Osteocyte (in vitro differentiated cells): ENCODE measurements at regions not wholly inside any gene's neighbourhood (a gene's known extent, or its start where the extent isn't known, plus 50 kb on each side); places are given as distances from the start of the nearest gene placed in this dataset.

Experiments
- DNase-seq: peaks from one replicate; pipeline ENCODE4 v3.0.0; 2021; ENCODE audit warnings: mixed read lengths; ENCODE audit not compliant: unreplicated experiment; ENCODE audit errors: extremely low spot score
- H3K27ac Mint-ChIP-seq: one replicate; pipeline ENCODE4 v1.8.0; 2021; ENCODE audit warnings: mild to moderate bottlenecking, mixed read lengths; ENCODE audit not compliant: unreplicated experiment
- H3K27me3 Mint-ChIP-seq: one replicate; pipeline ENCODE4 v1.8.0; 2021; ENCODE audit warnings: mixed read lengths; ENCODE audit not compliant: unreplicated experiment
- H3K36me3 Mint-ChIP-seq: one replicate; pipeline ENCODE4 v1.8.0; 2021; ENCODE audit warnings: mixed read lengths; ENCODE audit not compliant: unreplicated experiment
- H3K4me1 Mint-ChIP-seq: one replicate; pipeline ENCODE4 v1.8.0; 2021; ENCODE audit warnings: mixed read lengths; ENCODE audit not compliant: unreplicated experiment
- H3K4me3 Mint-ChIP-seq: one replicate; pipeline ENCODE4 v1.8.0; 2021; ENCODE audit warnings: mild to moderate bottlenecking, moderate library complexity, mixed read lengths; ENCODE audit not compliant: unreplicated experiment
- H3K9me3 Mint-ChIP-seq: one replicate; pipeline ENCODE4 v1.8.0; 2021; ENCODE audit warnings: mixed read lengths; ENCODE audit not compliant: unreplicated experiment
- TF ChIP-seq, protein P1 (sequence below): fragments of 200-600 bp; sonication (generic); IDR thresholded peaks from 2 replicates; pipeline ENCODE4 v1.5.0; 2021; ENCODE audit warnings: antibody characterized with exemption, mild to moderate bottlenecking, moderate library complexity

DNA sequence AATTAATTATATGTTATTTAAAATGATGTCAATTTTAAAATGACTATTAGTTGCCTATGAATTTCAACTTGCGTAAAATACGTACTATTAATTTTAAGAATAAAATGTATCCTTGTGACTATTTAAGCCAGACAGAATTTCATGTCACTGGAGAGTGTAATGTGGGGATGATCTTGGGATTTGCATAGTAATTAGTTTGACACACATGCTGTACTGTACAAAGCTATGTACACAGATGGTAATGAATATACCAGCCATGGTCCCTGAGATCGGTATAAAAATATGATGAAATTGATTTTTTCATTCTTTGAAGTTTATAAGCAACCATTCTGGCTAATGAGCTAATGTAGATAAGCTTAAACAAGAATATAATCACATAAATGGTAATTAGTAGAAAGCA lies 134.4 kb upstream of the ROBO1 start:
- TF ChIP-seq, protein P1, sequence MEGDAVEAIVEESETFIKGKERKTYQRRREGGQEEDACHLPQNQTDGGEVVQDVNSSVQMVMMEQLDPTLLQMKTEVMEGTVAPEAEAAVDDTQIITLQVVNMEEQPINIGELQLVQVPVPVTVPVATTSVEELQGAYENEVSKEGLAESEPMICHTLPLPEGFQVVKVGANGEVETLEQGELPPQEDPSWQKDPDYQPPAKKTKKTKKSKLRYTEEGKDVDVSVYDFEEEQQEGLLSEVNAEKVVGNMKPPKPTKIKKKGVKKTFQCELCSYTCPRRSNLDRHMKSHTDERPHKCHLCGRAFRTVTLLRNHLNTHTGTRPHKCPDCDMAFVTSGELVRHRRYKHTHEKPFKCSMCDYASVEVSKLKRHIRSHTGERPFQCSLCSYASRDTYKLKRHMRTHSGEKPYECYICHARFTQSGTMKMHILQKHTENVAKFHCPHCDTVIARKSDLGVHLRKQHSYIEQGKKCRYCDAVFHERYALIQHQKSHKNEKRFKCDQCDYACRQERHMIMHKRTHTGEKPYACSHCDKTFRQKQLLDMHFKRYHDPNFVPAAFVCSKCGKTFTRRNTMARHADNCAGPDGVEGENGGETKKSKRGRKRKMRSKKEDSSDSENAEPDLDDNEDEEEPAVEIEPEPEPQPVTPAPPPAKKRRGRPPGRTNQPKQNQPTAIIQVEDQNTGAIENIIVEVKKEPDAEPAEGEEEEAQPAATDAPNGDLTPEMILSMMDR = no peak

DNA sequence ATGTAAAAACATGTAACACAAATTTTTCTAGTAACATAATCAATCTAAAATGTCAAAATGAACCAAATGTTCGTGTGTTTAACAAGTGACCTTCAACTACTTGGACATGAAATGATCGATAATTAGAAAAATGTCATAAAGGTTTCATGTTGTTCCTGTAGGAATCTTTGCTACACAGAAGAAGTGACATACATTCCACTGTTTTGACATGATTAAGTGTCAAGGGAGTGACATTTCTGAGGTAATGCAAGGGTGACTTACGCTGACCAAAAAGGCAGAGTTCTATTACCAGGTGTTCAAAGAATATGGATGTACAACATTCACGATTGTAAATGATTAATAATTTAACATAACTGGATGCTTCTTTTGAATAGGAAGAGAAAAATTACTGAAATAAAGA lies 131.1 kb upstream of the ROBO1 start:
- no peaks in the 10 kb centered on the region for H3K9me3 Mint-ChIP-seq
- TF ChIP-seq, protein P1 = no peak
- H3K36me3 Mint-ChIP-seq = no peaks in the 10 kb centered on the region
- peaks cover 4% of the 10 kb centered on the region for H3K4me1 Mint-ChIP-seq
- DNase-seq = no peak
- no peak overlapping the region for H3K27ac Mint-ChIP-seq
- H3K27me3 Mint-ChIP-seq = no peaks in the 10 kb centered on the region
- H3K4me3 Mint-ChIP-seq = no peak overlapping the region

More for the DNA sequence above, 134.4 kb upstream of the ROBO1 start:
- no peak overlapping the region for H3K4me3 Mint-ChIP-seq
- no peak for DNase-seq
- peaks cover 4% of the 10 kb centered on the region for H3K4me1 Mint-ChIP-seq
- no peaks in the 10 kb centered on the region for H3K9me3 Mint-ChIP-seq
- no peaks in the 10 kb centered on the region for H3K36me3 Mint-ChIP-seq
- no peaks in the 10 kb centered on the region for H3K27me3 Mint-ChIP-seq
- H3K27ac Mint-ChIP-seq = no peak overlapping the region

DNA sequence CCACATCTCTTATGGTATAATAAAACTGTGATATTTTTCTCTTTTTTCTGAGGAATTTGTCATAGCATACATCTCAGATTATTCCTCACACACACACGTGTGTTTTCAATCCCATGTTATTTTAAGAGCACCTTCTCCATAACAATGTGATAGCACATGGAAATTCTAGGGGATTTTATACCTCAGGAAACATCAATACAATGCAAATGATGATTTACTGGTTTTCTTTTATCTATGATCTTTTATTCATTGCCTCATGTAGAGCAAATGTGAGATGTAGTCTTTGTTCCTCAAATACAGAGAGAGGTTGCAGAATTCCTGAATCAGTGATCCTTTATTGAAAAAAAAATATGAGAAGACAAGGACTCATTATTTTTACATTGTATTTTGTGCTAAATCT lies 128.3 kb upstream of the ROBO1 start:
- DNase-seq = no peak

DNA sequence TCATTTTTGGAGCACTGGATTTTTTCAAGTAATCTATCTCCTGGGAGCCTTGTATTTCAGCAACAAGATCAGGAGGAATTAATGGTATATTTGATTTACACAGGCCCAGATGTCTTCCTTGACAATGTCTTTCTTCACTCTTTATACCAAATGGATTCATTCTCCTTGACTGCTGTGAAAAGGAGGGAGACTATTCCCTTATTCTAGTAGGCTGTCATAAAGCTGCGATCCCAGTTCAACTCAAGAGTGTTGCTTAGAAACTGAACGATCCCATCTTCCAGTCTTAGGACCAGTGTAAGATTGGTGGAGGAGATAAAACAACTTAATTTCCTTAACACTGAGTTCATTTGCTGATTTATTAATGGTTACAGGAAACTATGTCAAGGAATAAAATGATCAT lies 119.4 kb upstream of the ROBO1 start:
- DNase-seq = no peak
- Mint-ChIP-seq H3K27me3 (no peaks in the 10 kb centered on the region), H3K36me3 (no peaks in the 10 kb centered on the region), H3K27ac (no peak overlapping the region), H3K9me3 (no peaks in the 10 kb centered on the region), H3K4me1 (peaks cover 4% of the 10 kb centered on the region), H3K4me3 (no peak overlapping the region)
- TF ChIP-seq, protein P1 = no peak

More for the DNA sequence above, 128.3 kb upstream of the ROBO1 start:
- no peak overlapping the region for H3K4me3 Mint-ChIP-seq
- H3K27ac Mint-ChIP-seq = no peak overlapping the region
- no peaks in the 10 kb centered on the region for H3K4me1 Mint-ChIP-seq
- H3K9me3 Mint-ChIP-seq = no peaks in the 10 kb centered on the region
- H3K27me3 Mint-ChIP-seq = no peaks in the 10 kb centered on the region
- no peaks in the 10 kb centered on the region for H3K36me3 Mint-ChIP-seq
- TF ChIP-seq, protein P1 = no peak

DNA sequence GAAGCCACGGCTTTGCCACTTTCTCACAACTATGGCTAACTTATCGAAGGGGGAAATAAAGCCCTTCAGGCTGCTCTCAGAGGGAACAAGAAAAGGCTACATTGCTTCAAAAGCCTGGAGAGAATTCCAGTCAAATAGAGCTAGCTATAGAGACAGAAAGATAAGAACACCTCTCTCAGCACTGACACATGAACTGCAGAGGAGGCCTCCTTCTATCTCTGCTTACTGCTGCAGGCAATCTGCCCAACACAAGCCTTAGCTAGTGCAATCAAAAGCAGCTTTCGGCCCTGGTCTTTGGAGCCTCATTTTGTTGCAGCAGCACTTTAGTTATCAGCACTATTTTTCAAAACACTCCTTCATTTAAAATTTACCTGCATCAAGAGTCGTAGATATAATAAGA lies 118.4 kb upstream of the ROBO1 start:
- H3K9me3 Mint-ChIP-seq = no peaks in the 10 kb centered on the region
- TF ChIP-seq, protein P1 = no peak
- no peaks in the 10 kb centered on the region for H3K36me3 Mint-ChIP-seq
- no peaks in the 10 kb centered on the region for H3K27me3 Mint-ChIP-seq
- H3K27ac Mint-ChIP-seq = no peak overlapping the region
- peaks cover 12% of the 10 kb centered on the region for H3K4me1 Mint-ChIP-seq
- no peak overlapping the region for H3K4me3 Mint-ChIP-seq
- DNase-seq = no peak
